Vagina (tissue), 2 donors: ENCODE measurements at regions not wholly inside any gene's neighbourhood (a gene's known extent, or its start where the extent isn't known, plus 50 kb on each side); places are given as distances from the start of the nearest gene placed in this dataset.

Experiments
- POLR2A ChIP-seq, 2 donors: fragments of 450-650 bp; IDR thresholded peaks; one replicate each; pipeline ENCODE4 v1.6.1; 2017; ENCODE audit warnings: antibody characterized with exemption in 2 of 2, mild to moderate bottlenecking in 2 of 2, moderate library complexity in 2 of 2
- TF ChIP-seq, protein P1 (sequence below), 3 experiments: fragments of 450-650 bp in 2 of 3; fragments of 200-600 bp in 1 of 3; sonication (generic) in 1 of 3; IDR thresholded peaks; one replicate each; pipeline ENCODE4 v1.5.1; 2017 to 2019; ENCODE audit warnings: antibody characterized with exemption in 3 of 3, mild to moderate bottlenecking in 2 of 3, moderate library complexity in 2 of 3

DNA sequence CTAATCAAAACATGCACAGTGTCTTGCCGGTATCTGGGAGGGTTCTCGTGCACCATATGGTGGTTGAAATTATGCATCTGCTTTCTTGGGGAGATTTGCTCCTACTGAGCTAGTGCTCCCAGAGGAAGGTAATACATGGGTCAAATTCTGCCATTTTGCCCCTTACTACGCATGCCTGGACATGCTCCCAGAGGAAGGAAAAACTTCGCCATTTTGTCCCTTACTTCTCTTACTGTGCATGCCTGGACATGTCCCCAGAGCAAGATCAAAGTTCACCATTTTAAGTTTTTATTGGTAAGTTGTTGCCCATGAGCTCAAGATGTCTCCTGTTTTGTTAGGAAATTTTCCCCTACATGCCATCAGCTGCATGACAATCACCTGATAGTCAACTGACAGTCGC lies 252.1 kb upstream of the KLHL4 start:
- TF ChIP-seq POLR2A (IDR thresholded peaks at IDR 0.05) = no peak
- TF ChIP-seq, protein P1, sequence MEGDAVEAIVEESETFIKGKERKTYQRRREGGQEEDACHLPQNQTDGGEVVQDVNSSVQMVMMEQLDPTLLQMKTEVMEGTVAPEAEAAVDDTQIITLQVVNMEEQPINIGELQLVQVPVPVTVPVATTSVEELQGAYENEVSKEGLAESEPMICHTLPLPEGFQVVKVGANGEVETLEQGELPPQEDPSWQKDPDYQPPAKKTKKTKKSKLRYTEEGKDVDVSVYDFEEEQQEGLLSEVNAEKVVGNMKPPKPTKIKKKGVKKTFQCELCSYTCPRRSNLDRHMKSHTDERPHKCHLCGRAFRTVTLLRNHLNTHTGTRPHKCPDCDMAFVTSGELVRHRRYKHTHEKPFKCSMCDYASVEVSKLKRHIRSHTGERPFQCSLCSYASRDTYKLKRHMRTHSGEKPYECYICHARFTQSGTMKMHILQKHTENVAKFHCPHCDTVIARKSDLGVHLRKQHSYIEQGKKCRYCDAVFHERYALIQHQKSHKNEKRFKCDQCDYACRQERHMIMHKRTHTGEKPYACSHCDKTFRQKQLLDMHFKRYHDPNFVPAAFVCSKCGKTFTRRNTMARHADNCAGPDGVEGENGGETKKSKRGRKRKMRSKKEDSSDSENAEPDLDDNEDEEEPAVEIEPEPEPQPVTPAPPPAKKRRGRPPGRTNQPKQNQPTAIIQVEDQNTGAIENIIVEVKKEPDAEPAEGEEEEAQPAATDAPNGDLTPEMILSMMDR (IDR thresholded peaks at IDR 0.05) = no peak
